ENCODE measurements at regions not wholly inside any gene's neighbourhood (a gene's known extent, or its start where the extent isn't known, plus 50 kb on each side); places are given as distances from the start of the nearest gene placed in this dataset.

GRCh38 chr2:166628478-166629136 is 134.6 kb upstream of the SCN7A start:
- Histone ChIP-seq H3K79me1 (ENCODE audit: low read depth in 1 of 2, low read length in 2 of 2) (no peaks in the 10 kb centered on the region), H4K5ac (ENCODE audit: low read depth, low read length) (no peak overlapping the region), H2AK9ac (replicated peaks; ENCODE audit: low read depth, low read length, poor library complexity) (no peak overlapping the region), H4K8ac (ENCODE audit: low read depth in 2 of 2, low read length in 2 of 2) (no peak overlapping the region), H3K4me2 (ENCODE audit: low read depth, low read length) (no peak overlapping the region), H3K18ac (ENCODE audit: low read depth, low read length) (no peak overlapping the region), H3K27ac (ENCODE audit: insufficient read depth, low read length) (no peak overlapping the region), H2BK15ac (ENCODE audit: low read depth, low read length) (no peak overlapping the region), H2BK5ac (ENCODE audit: low read depth, low read length, poor library complexity, severe bottlenecking) (no peak overlapping the region), H3K23ac (ENCODE audit: low read depth, low read length) (no peak overlapping the region), H2AK5ac (ENCODE audit: low read depth, low read length) (no peak overlapping the region), H4K91ac (ENCODE audit: insufficient read depth, low read depth, low read length) (no peak overlapping the region), H3K9ac (ENCODE audit: low read depth, low read length) (no peak overlapping the region), H3K9me1 (ENCODE audit: insufficient read depth, low read length) (no peaks in the 10 kb centered on the region), H3K27me3 (ENCODE audit: control insufficient read depth, insufficient read depth, low read length) (no peaks in the 10 kb centered on the region), H2BK120ac (ENCODE audit: low read depth, low read length) (no peak overlapping the region), H3K56ac (ENCODE audit: extremely low read depth, insufficient read depth, low read length) (no peak overlapping the region), H3K4ac (ENCODE audit: low read depth, low read length) (no peak overlapping the region; the same call in 1 of the 2 replicates), H3K36me3 (ENCODE audit: control insufficient read depth, insufficient read depth, low read length) (no peaks in the 10 kb centered on the region), H2BK20ac (ENCODE audit: low read depth, low read length) (no peak overlapping the region), H3K4me1 (ENCODE audit: control insufficient read depth, insufficient read depth, low read length) (no peaks in the 10 kb centered on the region), H3K4me3 (ENCODE audit: insufficient read depth, low read depth, low read length) (no peak overlapping the region), H4K20me1 (ENCODE audit: insufficient read depth, low read length) (no peaks in the 10 kb centered on the region), H3K9me3 (ENCODE audit: control insufficient read depth, insufficient read depth, low read length) (0 out of 2 replicates have a peak, but pooled peaks cover 2% of the 10 kb centered on the region), H2AFZ (replicated peaks; ENCODE audit: low read length, poor library complexity) (peak overlapping the region; percentile 74), H3K14ac (replicated peaks; ENCODE audit: low read depth, low read length) (no peak overlapping the region)
- TF ChIP-seq POLR2A (IDR thresholded peaks at IDR 0.05; ENCODE audit: low read depth, low read length) = no peak
- TF ChIP-seq SMC3 (IDR thresholded peaks at IDR 0.05; ENCODE audit: low read depth, low read length) = no peak
- TF ChIP-seq MXI1 (IDR thresholded peaks at IDR 0.05; ENCODE audit: borderline replicate concordance, low read depth, low read length) = no peak
- TF ChIP-seq FOS (IDR thresholded peaks at IDR 0.05; ENCODE audit: low read depth, low read length) = no peak
- no peak for TF ChIP-seq RAD21 (IDR thresholded peaks at IDR 0.05; ENCODE audit: low read length)
- TF ChIP-seq BHLHE40 (IDR thresholded peaks at IDR 0.05; ENCODE audit: low read depth, low read length) = no peak
- TF ChIP-seq MAZ (IDR thresholded peaks at IDR 0.05; ENCODE audit: borderline replicate concordance, low read depth, low read length) = no peak
- no peak for TF ChIP-seq ELK1 (IDR thresholded peaks at IDR 0.05; ENCODE audit: borderline replicate concordance, low read depth, low read length)
- no peak for TF ChIP-seq RCOR1 (IDR thresholded peaks at IDR 0.05; ENCODE audit: insufficient replicate concordance, low read length)
- TF ChIP-seq RFX5 (IDR thresholded peaks at IDR 0.05; ENCODE audit: low read depth, low read length) = no peak
- TF ChIP-seq NFE2L2 (IDR thresholded peaks at IDR 0.05; ENCODE audit: low read depth, low read length) = no peak
- TF ChIP-seq CTCF (conservative IDR thresholded peaks at IDR 0.05; ENCODE audit: low read depth, low read length) = no peak
- TF ChIP-seq USF2 (IDR thresholded peaks at IDR 0.05; ENCODE audit: low read depth, low read length) = no peak
- no peak for TF ChIP-seq CEBPB (IDR thresholded peaks at IDR 0.05; ENCODE audit: low read depth, low read length)
- no peak for TF ChIP-seq MAFK (IDR thresholded peaks at IDR 0.05; ENCODE audit: low read depth, low read length)
- TF ChIP-seq CHD1 (IDR thresholded peaks at IDR 0.05; ENCODE audit: low read depth, low read length) = no peak
- dilution Hi-C loops (cut with HindIII; ENCODE audit: low sequenced_read_pairs, unreplicated experiment) (no loop called here), intact Hi-C loops (cut with micrococcal nuclease) (no loop called here), in situ Hi-C loops (cut with MboI; ENCODE audit: low sequenced_read_pairs) (no loop called here)
- no peak for ATAC-seq (ENCODE audit: low read depth)
- DNase-seq = no peak
- ChIA-PET CTCF (no interaction called here), POLR2A (ENCODE audit: unreplicated experiment) (no interaction called here)
- WGBS, 2 experiments (ENCODE audit: extremely low coverage in 2 of 2, insufficient read length in 1 of 2) = no CpG with 5 or more reads among the region's 1 CpG
- no TSS peak for BruUV-seq (replicated peaks)
